BLaER1 (cell line): ENCODE measurements at regions not wholly inside any gene's neighbourhood (a gene's known extent, or its start where the extent isn't known, plus 50 kb on each side); places are given as distances from the start of the nearest gene placed in this dataset.

Experiments used
- H3K27ac ChIP-seq: shearing (Covaris generic); formaldehyde crosslinking; 2 replicates; pipeline ENCODE4 v1.8.1; 2022
- H3K27me3 ChIP-seq: shearing (Covaris generic); formaldehyde crosslinking; 2 replicates; pipeline ENCODE4 v1.8.1; 2022
- H3K36me3 ChIP-seq: shearing (Covaris generic); formaldehyde crosslinking; 2 replicates; pipeline ENCODE4 v1.8.1; 2022
- H3K4me1 ChIP-seq: shearing (Covaris generic); formaldehyde crosslinking; 2 replicates; pipeline ENCODE4 v1.8.1; 2022
- H3K4me2 ChIP-seq: shearing (Covaris generic); formaldehyde crosslinking; 2 replicates; pipeline ENCODE4 v1.8.1; 2022
- H3K4me3 ChIP-seq: shearing (Covaris generic); formaldehyde crosslinking; 2 replicates; pipeline ENCODE4 v1.8.1; 2022
- H3K9ac ChIP-seq: shearing (Covaris generic); formaldehyde crosslinking; 2 replicates; pipeline ENCODE4 v1.8.1; 2022
- H3K9me3 ChIP-seq: shearing (Covaris generic); formaldehyde crosslinking; 2 replicates; pipeline ENCODE4 v1.8.1; 2022
- H4K20me1 ChIP-seq: shearing (Covaris generic); formaldehyde crosslinking; 2 replicates; pipeline ENCODE4 v1.8.1; 2022
- Cebpa-rat ChIP-seq: shearing (Covaris generic); IDR thresholded peaks from 2 replicates; pipeline ENCODE4 v1.8.1; 2022

GRCh38 chr2:8304821-8305766, 376.8 kb upstream of the ID2 start:
- Histone ChIP-seq H3K9ac (no peak overlapping the region), H3K4me2 (peak overlapping the region; percentile 86), H4K20me1 (no peaks in the 10 kb centered on the region), H3K4me1 (peaks cover 76% of the 10 kb centered on the region), H3K36me3 (no peaks in the 10 kb centered on the region), H3K9me3 (peaks cover 9% of the 10 kb centered on the region; the same call in 1 of the 2 replicates), H3K27ac (no peak overlapping the region), H3K27me3 (0 out of 2 replicates have a peak, but pooled peaks cover 6% of the 10 kb centered on the region), H3K4me3 (no peak overlapping the region)
- TF ChIP-seq Cebpa-rat: no peak

- Histone ChIP-seq H3K9ac (no peak overlapping the region), H3K4me1 (peaks cover 76% of the 10 kb centered on the region), H3K27ac (no peak overlapping the region), H3K36me3 (no peaks in the 10 kb centered on the region), H4K20me1 (no peaks in the 10 kb centered on the region), H3K4me3 (no peak overlapping the region), H3K9me3 (no peaks in the 10 kb centered on the region), H3K27me3 (0 out of 2 replicates have a peak, but pooled peaks cover 6% of the 10 kb centered on the region), H3K4me2 (no peak overlapping the region)
- TF ChIP-seq Cebpa-rat: no peak
Observed at GRCh38 chr2:8306530-8307351, 375.1 kb upstream of the ID2 start.

GRCh38 chr2:8307606-8308180, 374.2 kb upstream of the ID2 start:
- Histone ChIP-seq H3K27ac (no peak overlapping the region), H3K9me3 (no peaks in the 10 kb centered on the region), H4K20me1 (no peaks in the 10 kb centered on the region), H3K4me1 (peaks cover 76% of the 10 kb centered on the region), H3K36me3 (no peaks in the 10 kb centered on the region), H3K9ac (no peak overlapping the region), H3K27me3 (0 out of 2 replicates have a peak, but pooled peaks cover 6% of the 10 kb centered on the region), H3K4me2 (peak overlapping the region; percentile 75; the same call in 1 of the 2 replicates), H3K4me3 (no peak overlapping the region)
- no peak for TF ChIP-seq Cebpa-rat

- peak overlapping the region; percentile 44 for H3K27ac ChIP-seq
- H3K27me3 ChIP-seq: 0 out of 2 replicates have a peak, but pooled peaks cover 6% of the 10 kb centered on the region
- no peak for TF ChIP-seq Cebpa-rat
- peaks cover 76% of the 10 kb centered on the region for H3K4me1 ChIP-seq
- H3K4me2 ChIP-seq: peak overlapping the region; percentile 75
- H3K36me3 ChIP-seq: no peaks in the 10 kb centered on the region
- H4K20me1 ChIP-seq: no peaks in the 10 kb centered on the region
- no peaks in the 10 kb centered on the region for H3K9me3 ChIP-seq
- H3K9ac ChIP-seq: no peak overlapping the region; the same call in 1 of the 2 replicates
- no peak overlapping the region for H3K4me3 ChIP-seq
Observed at GRCh38 chr2:8309131-8309530, 372.7 kb upstream of the ID2 start.

GRCh38 chr2:8310557-8311455, 371.1 kb upstream of the ID2 start:
- Histone ChIP-seq H3K4me3 (no peak overlapping the region), H3K4me1 (peaks cover 64% of the 10 kb centered on the region), H3K36me3 (no peaks in the 10 kb centered on the region), H3K27me3 (no peaks in the 10 kb centered on the region), H3K4me2 (peak overlapping the region; percentile 75), H3K9me3 (no peaks in the 10 kb centered on the region), H3K9ac (no peak overlapping the region), H3K27ac (no peak overlapping the region), H4K20me1 (no peaks in the 10 kb centered on the region)
- TF ChIP-seq Cebpa-rat: no peak

GRCh38 chr2:8312221-8312620, 369.6 kb upstream of the ID2 start:
- no peaks in the 10 kb centered on the region for H3K27me3 ChIP-seq
- no peaks in the 10 kb centered on the region for H4K20me1 ChIP-seq
- H3K9ac ChIP-seq: no peak overlapping the region
- H3K36me3 ChIP-seq: no peaks in the 10 kb centered on the region
- no peak overlapping the region for H3K4me3 ChIP-seq
- H3K27ac ChIP-seq: no peak overlapping the region
- no peak for TF ChIP-seq Cebpa-rat
- H3K4me1 ChIP-seq: peaks cover 64% of the 10 kb centered on the region
- H3K4me2 ChIP-seq: peak overlapping the region; percentile 75
- no peaks in the 10 kb centered on the region for H3K9me3 ChIP-seq

GRCh38 chr2:8312861-8313830, 368.7 kb upstream of the ID2 start:
- H3K36me3 ChIP-seq: no peaks in the 10 kb centered on the region
- no peaks in the 10 kb centered on the region for H3K9me3 ChIP-seq
- no peak overlapping the region for H3K27ac ChIP-seq
- peaks cover 61% of the 10 kb centered on the region for H3K4me1 ChIP-seq
- TF ChIP-seq Cebpa-rat: no peak
- H3K4me3 ChIP-seq: no peak overlapping the region
- H4K20me1 ChIP-seq: no peaks in the 10 kb centered on the region
- H3K4me2 ChIP-seq: peak overlapping the region; percentile 75
- no peaks in the 10 kb centered on the region for H3K27me3 ChIP-seq
- no peak overlapping the region for H3K9ac ChIP-seq

GRCh38 chr2:8314063-8314462, 367.8 kb upstream of the ID2 start:
- Histone ChIP-seq H3K27ac (no peak overlapping the region), H4K20me1 (no peaks in the 10 kb centered on the region), H3K4me3 (no peak overlapping the region), H3K27me3 (no peaks in the 10 kb centered on the region), H3K4me2 (no peak overlapping the region), H3K9ac (no peak overlapping the region), H3K4me1 (peaks cover 52% of the 10 kb centered on the region), H3K9me3 (no peaks in the 10 kb centered on the region), H3K36me3 (no peaks in the 10 kb centered on the region)
- TF ChIP-seq Cebpa-rat: no peak
